ENCODE measurements at regions not wholly inside any gene's neighbourhood (a gene's known extent, or its start where the extent isn't known, plus 50 kb on each side); places are given as distances from the start of the nearest gene placed in this dataset.

DNA sequence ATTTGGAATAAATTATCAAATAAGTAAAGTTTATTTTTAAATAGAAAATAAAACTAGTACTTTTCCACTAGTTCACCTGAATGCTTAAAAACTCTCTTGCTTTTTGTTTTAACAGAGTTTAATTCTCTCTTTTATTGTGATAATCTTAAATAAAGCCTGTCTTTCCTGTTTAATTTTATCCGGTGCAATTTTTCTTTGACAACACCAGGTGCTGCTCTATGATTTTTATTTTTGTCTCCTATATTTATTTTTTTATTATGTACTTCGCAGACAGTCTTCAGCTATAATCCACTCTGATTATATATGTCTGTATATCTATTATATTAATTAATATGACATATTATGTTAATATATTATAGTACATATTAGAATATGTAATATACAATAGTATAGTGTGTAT lies 1293.0 kb upstream of the EPHA6 start:
- H3F3A ChIP-seq (ENCODE audit: low read length, unreplicated experiment), result no peaks in the 10 kb centered on the region
- H3K79me2 ChIP-seq (ENCODE audit: low read length), result no peaks in the 10 kb centered on the region
- no peaks in the 10 kb centered on the region for H4K20me1 ChIP-seq (ENCODE audit: low read length)
- ATAC-seq (no peak), DNase-seq (peak; percentile 12)
- H3K4me2 ChIP-seq (ENCODE audit: low read length), result no peak overlapping the region
- ChIA-PET CTCF (interaction anchor here (0.5 kb wide), 1 partner anchor 409 kb away, joined by 3 read pairs; no protein-coding TSS in a partner anchor), POLR2A (ENCODE audit: unreplicated experiment) (no interaction called here)
- H2AFZ ChIP-seq (ENCODE audit: low read length), result no peak overlapping the region
- no peaks in the 10 kb centered on the region for H3K27me3 ChIP-seq (ENCODE audit: low read length)
- no peak overlapping the region for H3K4me3 ChIP-seq (ENCODE audit: low read length)
- intact Hi-C loops (cut with micrococcal nuclease), result loop anchor here (2.0 to 10.0 kb wide), 4 partner anchors 496 to 1291 kb away; no protein-coding TSS in a partner anchor
- H3K9me2 ChIP-seq (replicated peaks; ENCODE audit: low read length), result no peaks in the 10 kb centered on the region
- TF ChIP-seq EZH2 (IDR thresholded peaks at IDR 0.05; ENCODE audit: low read length, unreplicated experiment), result no peak
- TF ChIP-seq, protein P1, sequence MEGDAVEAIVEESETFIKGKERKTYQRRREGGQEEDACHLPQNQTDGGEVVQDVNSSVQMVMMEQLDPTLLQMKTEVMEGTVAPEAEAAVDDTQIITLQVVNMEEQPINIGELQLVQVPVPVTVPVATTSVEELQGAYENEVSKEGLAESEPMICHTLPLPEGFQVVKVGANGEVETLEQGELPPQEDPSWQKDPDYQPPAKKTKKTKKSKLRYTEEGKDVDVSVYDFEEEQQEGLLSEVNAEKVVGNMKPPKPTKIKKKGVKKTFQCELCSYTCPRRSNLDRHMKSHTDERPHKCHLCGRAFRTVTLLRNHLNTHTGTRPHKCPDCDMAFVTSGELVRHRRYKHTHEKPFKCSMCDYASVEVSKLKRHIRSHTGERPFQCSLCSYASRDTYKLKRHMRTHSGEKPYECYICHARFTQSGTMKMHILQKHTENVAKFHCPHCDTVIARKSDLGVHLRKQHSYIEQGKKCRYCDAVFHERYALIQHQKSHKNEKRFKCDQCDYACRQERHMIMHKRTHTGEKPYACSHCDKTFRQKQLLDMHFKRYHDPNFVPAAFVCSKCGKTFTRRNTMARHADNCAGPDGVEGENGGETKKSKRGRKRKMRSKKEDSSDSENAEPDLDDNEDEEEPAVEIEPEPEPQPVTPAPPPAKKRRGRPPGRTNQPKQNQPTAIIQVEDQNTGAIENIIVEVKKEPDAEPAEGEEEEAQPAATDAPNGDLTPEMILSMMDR (conservative IDR thresholded peaks at IDR 0.05; ENCODE audit: low read depth, low read length), result peak; percentile 41; the same call in 1 of the 2 replicates
- no peak overlapping the region for H3K9ac ChIP-seq (ENCODE audit: low read length)
- no peaks in the 10 kb centered on the region for H3K4me1 ChIP-seq (ENCODE audit: insufficient read depth, low read length)
- no peaks in the 10 kb centered on the region for H3K9me3 ChIP-seq (ENCODE audit: low read length)
- H3K27ac ChIP-seq (ENCODE audit: low read length), result no peak overlapping the region
- no TSS peak for BruUV-seq (replicated peaks)
- no peaks in the 10 kb centered on the region for H3K36me3 ChIP-seq (ENCODE audit: low read depth, low read length)

DNA sequence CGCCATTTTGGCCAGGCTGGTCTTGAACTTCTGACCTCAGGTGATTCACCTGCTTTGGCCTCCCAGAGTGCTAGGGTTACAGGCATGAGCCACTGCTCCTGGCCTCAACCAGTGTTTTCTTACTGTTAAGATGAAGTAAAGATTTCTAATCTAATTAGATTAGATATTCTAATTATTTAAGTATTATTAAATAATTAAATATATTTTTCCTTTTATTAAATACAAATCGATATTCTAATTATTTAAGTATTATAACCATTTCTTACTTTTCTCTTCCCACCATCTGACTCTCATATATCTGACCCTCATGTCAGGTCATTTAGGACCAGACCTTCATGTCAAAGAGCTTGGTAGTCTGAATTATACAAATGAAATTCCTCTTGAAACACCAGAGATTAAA lies 1291.9 kb upstream of the EPHA6 start:
- ATAC-seq (no peak), DNase-seq (no peak)
- Histone ChIP-seq H3K79me2 (ENCODE audit: low read length) (no peaks in the 10 kb centered on the region), H3K36me3 (ENCODE audit: low read depth, low read length) (no peaks in the 10 kb centered on the region), H3K27ac (ENCODE audit: low read length) (no peak overlapping the region), H3K4me1 (ENCODE audit: insufficient read depth, low read length) (no peaks in the 10 kb centered on the region), H2AFZ (ENCODE audit: low read length) (no peak overlapping the region), H3K27me3 (ENCODE audit: low read length) (no peaks in the 10 kb centered on the region), H3K9me3 (ENCODE audit: low read length) (no peaks in the 10 kb centered on the region), H3K4me3 (ENCODE audit: low read length) (no peak overlapping the region), H3K9ac (ENCODE audit: low read length) (no peak overlapping the region), H3K9me2 (replicated peaks; ENCODE audit: low read length) (no peaks in the 10 kb centered on the region), H3F3A (ENCODE audit: low read length, unreplicated experiment) (no peaks in the 10 kb centered on the region), H3K4me2 (ENCODE audit: low read length) (no peak overlapping the region), H4K20me1 (ENCODE audit: low read length) (no peaks in the 10 kb centered on the region)
- POLR2A ChIA-PET (ENCODE audit: unreplicated experiment), result no interaction called here
- BruUV-seq (replicated peaks), result no TSS peak
- CTCF ChIA-PET, result interaction anchor here (0.6 kb wide), 1 partner anchor 55 kb away, joined by 3 read pairs; no protein-coding TSS in a partner anchor
- TF ChIP-seq EZH2phosphoT487 (IDR thresholded peaks at IDR 0.05; ENCODE audit: borderline replicate concordance, low read length), result no peak
- no peak for TF ChIP-seq EZH2 (IDR thresholded peaks at IDR 0.05; ENCODE audit: low read length, unreplicated experiment)
- TF ChIP-seq, protein P1 (conservative IDR thresholded peaks at IDR 0.05; ENCODE audit: low read depth, low read length), result no peak
- intact Hi-C loops (cut with micrococcal nuclease), result loop anchor here (5.0 to 10.0 kb wide), 2 partner anchors 495 to 692 kb away; no protein-coding TSS in a partner anchor

DNA sequence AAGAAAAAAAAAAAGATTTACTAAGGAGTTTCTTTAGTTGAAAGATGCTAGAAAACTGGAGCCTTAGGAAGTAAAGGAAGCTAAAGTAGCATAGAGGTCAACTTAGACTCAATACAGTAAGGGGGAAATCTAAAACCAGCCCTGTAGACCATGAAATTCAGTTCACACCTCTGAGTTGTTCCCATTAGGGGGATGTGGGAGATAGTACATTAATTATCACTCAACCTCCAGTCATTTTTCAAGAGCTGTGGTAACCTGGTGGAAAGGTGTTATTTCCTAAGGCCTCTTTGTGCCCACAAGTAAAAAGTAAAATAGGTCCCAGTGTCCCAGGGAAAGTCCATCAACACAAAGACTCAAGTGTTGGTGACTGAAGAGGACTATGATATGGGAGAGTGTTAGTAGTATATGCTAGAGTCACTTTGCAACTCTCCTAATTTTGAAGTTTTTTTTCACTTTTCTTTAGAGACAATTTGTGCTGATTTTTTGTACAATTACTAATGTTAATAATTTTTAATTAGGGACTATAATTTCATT lies 1274.4 kb upstream of the EPHA6 start:
- no peaks in the 10 kb centered on the region for H3K27me3 ChIP-seq (ENCODE audit: low read length)
- H3K79me2 ChIP-seq (ENCODE audit: low read length), result no peaks in the 10 kb centered on the region
- H4K20me1 ChIP-seq (ENCODE audit: low read length), result no peaks in the 10 kb centered on the region
- BruUV-seq (replicated peaks), result no TSS peak
- CTCF ChIA-PET, result no interaction called here
- no peak for DNase-seq
- TF ChIP-seq EZH2 (IDR thresholded peaks at IDR 0.05; ENCODE audit: low read length, unreplicated experiment) (no peak), EZH2phosphoT487 (IDR thresholded peaks at IDR 0.05; ENCODE audit: borderline replicate concordance, low read length) (no peak)
- TF ChIP-seq, protein P1 (conservative IDR thresholded peaks at IDR 0.05; ENCODE audit: low read depth, low read length), result no peak
- no peak overlapping the region for H3K4me3 ChIP-seq (ENCODE audit: low read length)
- no peak for ATAC-seq
- H3K4me1 ChIP-seq (ENCODE audit: insufficient read depth, low read length), result no peaks in the 10 kb centered on the region
- no peaks in the 10 kb centered on the region for H3K9me2 ChIP-seq (replicated peaks; ENCODE audit: low read length)
- H3K9me3 ChIP-seq (ENCODE audit: low read length), result no peaks in the 10 kb centered on the region
- POLR2A ChIA-PET (ENCODE audit: unreplicated experiment), result no interaction called here
- H3K9ac ChIP-seq (ENCODE audit: low read length), result no peak overlapping the region
- H3F3A ChIP-seq (ENCODE audit: low read length, unreplicated experiment), result no peaks in the 10 kb centered on the region
- H3K4me2 ChIP-seq (ENCODE audit: low read length), result no peak overlapping the region
- H3K27ac ChIP-seq (ENCODE audit: low read length), result no peak overlapping the region
- H2AFZ ChIP-seq (ENCODE audit: low read length), result no peak overlapping the region
- intact Hi-C loops (cut with micrococcal nuclease), result no loop called here
- H3K36me3 ChIP-seq (ENCODE audit: low read depth, low read length), result no peaks in the 10 kb centered on the region

Measured in PC-3 (cell line).